ENCODE measurements at regions not wholly inside any gene's neighbourhood (a gene's known extent, or its start where the extent isn't known, plus 50 kb on each side); places are given as distances from the start of the nearest gene placed in this dataset.

DNA sequence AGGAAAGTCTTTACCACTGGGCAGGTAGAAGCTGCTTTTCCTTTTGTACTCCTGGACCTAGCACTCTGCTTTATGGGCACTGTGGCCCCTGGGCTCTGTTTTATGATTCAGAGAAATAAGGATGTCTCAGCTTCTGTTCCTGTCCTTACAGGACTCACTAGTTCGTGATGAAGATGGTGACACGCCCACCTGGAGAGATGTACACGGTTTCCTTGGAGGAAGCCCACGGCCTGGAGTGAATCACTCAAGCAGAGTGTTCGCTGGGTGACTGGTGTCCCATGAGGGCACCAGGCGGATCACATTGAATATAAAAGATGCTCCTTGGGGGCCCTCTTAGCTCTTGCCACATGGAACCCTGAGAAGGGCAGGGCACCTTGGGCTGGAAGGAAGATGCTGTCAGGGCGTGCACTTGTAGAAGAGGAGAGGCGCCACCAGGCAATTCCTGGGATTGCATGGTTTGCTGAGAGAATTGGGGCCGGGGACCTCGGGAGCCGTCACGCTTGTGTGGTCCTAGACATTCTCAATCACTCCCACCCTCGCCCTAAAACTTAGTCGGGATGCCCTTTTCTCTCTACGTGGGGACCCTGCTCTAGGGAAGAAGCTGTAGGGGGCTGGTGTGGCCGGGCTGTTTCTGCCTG is 202.6 kb downstream of the TSHZ3 start:
- no peak overlapping the region for H3K27ac ChIP-seq
- H3K27me3 ChIP-seq = no peaks in the 10 kb centered on the region
- 76 to 95% (median 82%) methylated on average over 7 to 16 of the region's 16 CpGs for WGBS, 4 donors
- no peak overlapping the region for H3K4me3 ChIP-seq
- TF ChIP-seq, protein P1, sequence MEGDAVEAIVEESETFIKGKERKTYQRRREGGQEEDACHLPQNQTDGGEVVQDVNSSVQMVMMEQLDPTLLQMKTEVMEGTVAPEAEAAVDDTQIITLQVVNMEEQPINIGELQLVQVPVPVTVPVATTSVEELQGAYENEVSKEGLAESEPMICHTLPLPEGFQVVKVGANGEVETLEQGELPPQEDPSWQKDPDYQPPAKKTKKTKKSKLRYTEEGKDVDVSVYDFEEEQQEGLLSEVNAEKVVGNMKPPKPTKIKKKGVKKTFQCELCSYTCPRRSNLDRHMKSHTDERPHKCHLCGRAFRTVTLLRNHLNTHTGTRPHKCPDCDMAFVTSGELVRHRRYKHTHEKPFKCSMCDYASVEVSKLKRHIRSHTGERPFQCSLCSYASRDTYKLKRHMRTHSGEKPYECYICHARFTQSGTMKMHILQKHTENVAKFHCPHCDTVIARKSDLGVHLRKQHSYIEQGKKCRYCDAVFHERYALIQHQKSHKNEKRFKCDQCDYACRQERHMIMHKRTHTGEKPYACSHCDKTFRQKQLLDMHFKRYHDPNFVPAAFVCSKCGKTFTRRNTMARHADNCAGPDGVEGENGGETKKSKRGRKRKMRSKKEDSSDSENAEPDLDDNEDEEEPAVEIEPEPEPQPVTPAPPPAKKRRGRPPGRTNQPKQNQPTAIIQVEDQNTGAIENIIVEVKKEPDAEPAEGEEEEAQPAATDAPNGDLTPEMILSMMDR (IDR thresholded peaks at IDR 0.05) = no peak
- no peak for TF ChIP-seq POLR2A (IDR thresholded peaks at IDR 0.05)
- intact Hi-C loops (cut with DNase I) = no loop called here
- no peaks in the 10 kb centered on the region for H3K36me3 ChIP-seq (replicated peaks in 1 of 2)
- H3K4me1 ChIP-seq (replicated peaks in 1 of 2) = no peaks in the 10 kb centered on the region
- DNase-seq = no peak
- no peaks in the 10 kb centered on the region for H3K9me3 ChIP-seq (replicated peaks in 1 of 3)

DNA sequence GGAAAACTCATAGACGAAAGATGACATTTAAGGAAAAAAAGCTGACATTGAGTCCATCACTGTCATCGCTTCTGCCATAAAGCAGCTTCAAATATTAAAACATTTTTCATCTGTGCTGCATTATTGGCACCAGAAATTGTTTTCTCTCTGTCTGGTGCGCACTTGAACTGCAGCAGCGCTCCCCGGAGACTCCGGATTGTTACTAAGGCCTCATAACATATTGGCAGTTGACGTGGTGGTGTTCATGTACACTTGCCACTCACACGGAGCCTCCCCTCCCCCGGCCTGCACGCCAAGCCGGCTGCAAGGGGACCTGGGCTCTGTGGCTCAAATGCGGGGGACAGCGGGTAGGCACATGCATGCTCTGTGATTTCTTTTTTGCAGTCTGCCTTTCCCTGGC is 203.2 kb downstream of the TSHZ3 start:
- WGBS, 4 donors = 80 to 84% (median 82%) methylated on average over 13 of the region's 13 CpGs
- TF ChIP-seq POLR2A (IDR thresholded peaks at IDR 0.05) = no peak
- TF ChIP-seq, protein P1 (IDR thresholded peaks at IDR 0.05) = no peak

DNA sequence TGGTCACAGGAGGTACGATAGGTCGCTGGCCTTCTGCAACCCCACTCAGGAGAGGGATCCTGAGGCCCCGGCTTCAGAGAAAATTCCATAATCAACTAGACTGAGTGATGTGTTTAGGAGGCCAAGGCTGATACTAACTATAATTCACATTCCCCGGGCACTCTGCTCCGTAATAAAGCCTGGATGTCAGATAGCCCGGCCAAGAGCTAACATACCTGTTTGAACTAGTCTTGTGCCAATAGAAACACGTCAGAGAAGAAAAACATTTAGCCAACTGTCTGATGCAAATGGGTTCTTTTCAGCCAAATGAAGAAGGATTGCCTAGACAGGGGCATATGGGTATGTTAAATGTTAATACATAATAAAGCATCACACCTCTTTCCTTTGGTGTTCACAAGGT is 204.2 kb downstream of the TSHZ3 start:
- H3K4me1 ChIP-seq (replicated peaks in 1 of 2) = no peaks in the 10 kb centered on the region
- TF ChIP-seq, protein P1 (IDR thresholded peaks at IDR 0.05) = no peak
- TF ChIP-seq POLR2A (IDR thresholded peaks at IDR 0.05) = no peak
- DNase-seq = no peak
- H3K4me3 ChIP-seq = no peak overlapping the region
- H3K9me3 ChIP-seq (replicated peaks in 1 of 3) = no peaks in the 10 kb centered on the region
- intact Hi-C loops (cut with DNase I) = no loop called here
- no peak overlapping the region for H3K27ac ChIP-seq
- H3K27me3 ChIP-seq = no peaks in the 10 kb centered on the region
- H3K36me3 ChIP-seq (replicated peaks in 1 of 2) = no peaks in the 10 kb centered on the region
- 79 to 83% (median 81%) methylated on average over 7 of the region's 7 CpGs for WGBS, 4 donors

More for the DNA sequence above, 203.2 kb downstream of the TSHZ3 start:
- Histone ChIP-seq H3K36me3 (replicated peaks in 1 of 2) (no peaks in the 10 kb centered on the region), H3K4me1 (replicated peaks in 1 of 2) (no peaks in the 10 kb centered on the region), H3K27ac (no peak overlapping the region), H3K27me3 (no peaks in the 10 kb centered on the region), H3K4me3 (no peak overlapping the region), H3K9me3 (replicated peaks in 1 of 3) (no peaks in the 10 kb centered on the region)
- intact Hi-C loops (cut with DNase I) = no loop called here
- no peak for DNase-seq

DNA sequence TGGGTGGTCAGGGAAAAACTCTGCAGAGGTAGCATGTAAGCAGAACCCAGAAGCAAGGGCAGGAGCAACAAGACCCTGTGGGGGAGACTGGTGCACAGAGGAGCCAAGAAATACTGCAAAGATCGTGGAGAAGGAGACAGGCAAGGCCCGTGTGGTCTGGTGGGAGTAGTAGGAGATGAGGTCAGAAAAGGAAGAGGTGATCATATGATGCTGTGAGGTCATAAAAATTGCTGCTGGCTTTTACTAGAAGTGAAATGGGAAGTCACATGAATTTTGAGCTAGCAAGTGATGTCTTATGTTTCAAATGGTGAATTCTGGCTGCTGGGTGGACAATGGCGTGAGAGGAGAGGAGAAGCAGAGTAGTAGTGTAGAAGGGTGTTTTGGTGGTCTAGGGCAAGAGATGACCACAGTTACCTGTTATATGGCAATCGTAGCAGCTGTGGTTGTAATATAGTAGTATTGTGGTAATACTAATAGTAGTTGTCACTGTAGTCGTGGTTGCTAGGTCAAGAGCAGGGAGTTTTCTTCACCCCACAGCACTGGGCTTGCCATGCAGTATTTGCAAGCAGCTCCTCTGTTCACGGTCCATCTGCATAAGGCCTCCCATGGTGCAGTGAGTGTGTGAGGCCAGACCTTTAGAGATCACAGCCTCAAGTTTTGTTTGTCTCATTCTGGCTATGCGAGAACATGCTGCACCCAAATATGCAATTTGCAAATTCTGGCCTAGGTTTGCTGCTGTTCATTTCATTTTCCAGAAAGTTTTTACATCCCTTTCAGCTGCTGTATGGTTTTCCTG is 205.0 kb downstream of the TSHZ3 start:
- intact Hi-C loops (cut with DNase I) = no loop called here
- DNase-seq = peak in 1 of 7 donors; percentile 2
- no peak overlapping the region for H3K27ac ChIP-seq
- H3K27me3 ChIP-seq = no peaks in the 10 kb centered on the region
- H3K9me3 ChIP-seq (replicated peaks in 1 of 3) = no peaks in the 10 kb centered on the region
- no peak overlapping the region for H3K4me3 ChIP-seq
- TF ChIP-seq, protein P1 (IDR thresholded peaks at IDR 0.05) = no peak
- WGBS, 4 donors = 82 to 86% (median 83%) methylated on average over 7 of the region's 7 CpGs
- H3K36me3 ChIP-seq (replicated peaks in 1 of 2) = no peaks in the 10 kb centered on the region
- no peaks in the 10 kb centered on the region for H3K4me1 ChIP-seq (replicated peaks in 1 of 2)

Data from adrenal gland (tissue), 9 donors.